ENCODE measurements at regions not wholly inside any gene's neighbourhood (a gene's known extent, or its start where the extent isn't known, plus 50 kb on each side); places are given as distances from the start of the nearest gene placed in this dataset.

GRCh38 chr16:13397126-13397525 lies 495.7 kb downstream of the SHISA9 start:
- no peak for DNase-seq

GRCh38 chr16:13401641-13402040 lies 500.2 kb downstream of the SHISA9 start:
- DNase-seq, result no peak

- no peak for DNase-seq
Observed at GRCh38 chr16:13402601-13403000, 501.2 kb downstream of the SHISA9 start.

GRCh38 chr16:13403326-13403725 lies 501.9 kb downstream of the SHISA9 start:
- DNase-seq, result no peak

GRCh38 chr16:13414154-13414553 lies 505.8 kb upstream of the ERCC4 start:
- no peak for DNase-seq

- no peak for DNase-seq
Observed at GRCh38 chr16:13419589-13419988, 500.4 kb upstream of the ERCC4 start.

- DNase-seq, result no peak
Observed at GRCh38 chr16:13421726-13422125, 498.2 kb upstream of the ERCC4 start.

GRCh38 chr16:13425836-13426235 lies 494.1 kb upstream of the ERCC4 start:
- no peak for DNase-seq

- DNase-seq, result peak; percentile 6
Observed at GRCh38 chr16:13426269-13426668, 493.7 kb upstream of the ERCC4 start.

GRCh38 chr16:13426736-13427135 lies 493.2 kb upstream of the ERCC4 start:
- DNase-seq, result no peak

GRCh38 chr16:13427943-13428342 lies 492.0 kb upstream of the ERCC4 start:
- DNase-seq, result no peak

- no peak for DNase-seq
Observed at GRCh38 chr16:13429416-13429815, 490.5 kb upstream of the ERCC4 start.

GRCh38 chr16:13435415-13435814 lies 484.5 kb upstream of the ERCC4 start:
- no peak for DNase-seq

GRCh38 chr16:13435873-13436474 lies 484.0 kb upstream of the ERCC4 start:
- DNase-seq, result no peak

GRCh38 chr16:13436641-13437412 lies 483.1 kb upstream of the ERCC4 start:
- no peak for DNase-seq

- DNase-seq, result no peak
Observed at GRCh38 chr16:13437413-13437795, 482.6 kb upstream of the ERCC4 start.

- DNase-seq, result no peak
Observed at GRCh38 chr16:13438064-13438463, 481.9 kb upstream of the ERCC4 start.

GRCh38 chr16:13439766-13440165 lies 480.2 kb upstream of the ERCC4 start:
- no peak for DNase-seq

- no peak for DNase-seq
Observed at GRCh38 chr16:13441675-13442074, 478.3 kb upstream of the ERCC4 start.

GRCh38 chr16:13448346-13448745 lies 471.6 kb upstream of the ERCC4 start:
- no peak for DNase-seq

GRCh38 chr16:13453325-13453724 lies 466.6 kb upstream of the ERCC4 start:
- no peak for DNase-seq

- DNase-seq, result peak; percentile 14
Observed at GRCh38 chr16:13453938-13454553, 465.9 kb upstream of the ERCC4 start.

GRCh38 chr16:13463619-13464018 lies 456.3 kb upstream of the ERCC4 start:
- DNase-seq, result no peak

- DNase-seq, result no peak
Observed at GRCh38 chr16:13471036-13471435, 448.9 kb upstream of the ERCC4 start.

Data from NCI-H524 treated with DMSO at 0.1 percent for 48 hours (cell line).